NB4 (cell line): ENCODE measurements at regions not wholly inside any gene's neighbourhood (a gene's known extent, or its start where the extent isn't known, plus 50 kb on each side); places are given as distances from the start of the nearest gene placed in this dataset.

ENCODE experiments used
- TF ChIP-seq, protein P1 (sequence below): IDR thresholded peaks from one replicate; pipeline ENCODE4 v1.5.1; 2012; ENCODE audit warnings: low read depth, low read length
- TF ChIP-seq, protein P2 (sequence below): IDR thresholded peaks from 2 replicates; pipeline ENCODE4 v1.6.1; 2011; ENCODE audit warnings: low read depth, low read length

DNA sequence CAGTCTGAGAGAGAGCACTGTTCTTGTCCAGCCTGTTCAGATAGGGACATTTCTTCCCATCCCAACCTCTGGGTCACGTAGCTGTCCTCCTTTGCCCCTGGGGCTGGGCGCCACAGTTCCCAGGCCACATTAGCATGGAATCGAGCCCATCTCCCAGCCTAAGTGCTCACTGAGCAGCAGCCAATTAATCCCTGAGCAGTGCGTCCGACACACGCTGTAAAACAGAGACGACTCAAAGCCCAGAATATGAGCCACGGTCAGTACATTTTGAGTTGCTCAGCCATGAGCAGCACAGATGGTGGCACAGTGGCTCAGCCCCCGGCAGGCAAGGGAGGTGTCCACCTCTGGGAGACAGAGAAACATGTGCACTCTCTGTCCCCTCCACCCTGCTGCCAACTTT, 267.4 kb downstream of the NPHP4 start:
- TF ChIP-seq, protein P1, sequence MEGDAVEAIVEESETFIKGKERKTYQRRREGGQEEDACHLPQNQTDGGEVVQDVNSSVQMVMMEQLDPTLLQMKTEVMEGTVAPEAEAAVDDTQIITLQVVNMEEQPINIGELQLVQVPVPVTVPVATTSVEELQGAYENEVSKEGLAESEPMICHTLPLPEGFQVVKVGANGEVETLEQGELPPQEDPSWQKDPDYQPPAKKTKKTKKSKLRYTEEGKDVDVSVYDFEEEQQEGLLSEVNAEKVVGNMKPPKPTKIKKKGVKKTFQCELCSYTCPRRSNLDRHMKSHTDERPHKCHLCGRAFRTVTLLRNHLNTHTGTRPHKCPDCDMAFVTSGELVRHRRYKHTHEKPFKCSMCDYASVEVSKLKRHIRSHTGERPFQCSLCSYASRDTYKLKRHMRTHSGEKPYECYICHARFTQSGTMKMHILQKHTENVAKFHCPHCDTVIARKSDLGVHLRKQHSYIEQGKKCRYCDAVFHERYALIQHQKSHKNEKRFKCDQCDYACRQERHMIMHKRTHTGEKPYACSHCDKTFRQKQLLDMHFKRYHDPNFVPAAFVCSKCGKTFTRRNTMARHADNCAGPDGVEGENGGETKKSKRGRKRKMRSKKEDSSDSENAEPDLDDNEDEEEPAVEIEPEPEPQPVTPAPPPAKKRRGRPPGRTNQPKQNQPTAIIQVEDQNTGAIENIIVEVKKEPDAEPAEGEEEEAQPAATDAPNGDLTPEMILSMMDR = no peak
- TF ChIP-seq, protein P2, sequence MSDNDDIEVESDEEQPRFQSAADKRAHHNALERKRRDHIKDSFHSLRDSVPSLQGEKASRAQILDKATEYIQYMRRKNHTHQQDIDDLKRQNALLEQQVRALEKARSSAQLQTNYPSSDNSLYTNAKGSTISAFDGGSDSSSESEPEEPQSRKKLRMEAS = no peak
